ENCODE measurements at regions not wholly inside any gene's neighbourhood (a gene's known extent, or its start where the extent isn't known, plus 50 kb on each side); places are given as distances from the start of the nearest gene placed in this dataset.

GRCh38 chr1:73756817-73757216, 441.2 kb downstream of the LRRIQ3 start:
- TF ChIP-seq CTCF (IDR thresholded peaks at IDR 0.05) (no peak), POLR2A (IDR thresholded peaks at IDR 0.05) (no peak)

Data from uterus (tissue), 2 donors.